Left colon (tissue), 2 donors: ENCODE measurements at regions not wholly inside any gene's neighbourhood (a gene's known extent, or its start where the extent isn't known, plus 50 kb on each side); places are given as distances from the start of the nearest gene placed in this dataset.

Source experiments
- ATAC-seq: fragments of 200-7000 bp; cut with Tn5 transposase; one replicate; pipeline ENCODE4 v1.9.1; 2020; ENCODE audit warnings: mild to moderate bottlenecking, moderate library complexity
- DNase-seq, 2 donors: peaks; one replicate each; pipeline ENCODE4 v3.0.0-alpha.2; 2020
- intact Hi-C, 2 donors: fragments of 100-400 bp; cut with DNase I in 1 of 2; cut with micrococcal nuclease in 1 of 2; formaldehyde crosslinking; loops; one replicate each; pipeline versions ENCODE4 v1.11.2 to v1.14.0; 2022; cut with DNase I, micrococcal nuclease
- donor health status: DM: no; HTN: no; CAD: no.
- donor health status: DM: yes; HTN: yes; CAD: no.

GRCh38 chr2:62381656-62382055, 124.3 kb downstream of the TMEM17 start:
- intact Hi-C loops: no loop called here
- ATAC-seq (no peak), DNase-seq (no peak)

GRCh38 chr2:62379566-62379965, 126.4 kb downstream of the TMEM17 start:
- ATAC-seq (no peak), DNase-seq (no peak)
- intact Hi-C loops: no loop called here

- ATAC-seq (no peak), DNase-seq (no peak)
- intact Hi-C loops: no loop called here
Measured at GRCh38 chr2:62375113-62375420, 130.9 kb downstream of the TMEM17 start.

GRCh38 chr2:62374301-62375112, 131.5 kb downstream of the TMEM17 start:
- ATAC-seq (no peak), DNase-seq (no peak)
- intact Hi-C loops: no loop called here

GRCh38 chr2:62372824-62373223, 133.2 kb downstream of the TMEM17 start:
- DNase-seq (no peak), ATAC-seq (no peak)
- intact Hi-C loops: no loop called here

GRCh38 chr2:62370321-62371250, 135.4 kb downstream of the TMEM17 start:
- DNase-seq: no peak

GRCh38 chr2:62369541-62370202, 136.3 kb downstream of the TMEM17 start:
- intact Hi-C loops: no loop called here
- peak; percentile 88 for ATAC-seq
- DNase-seq: no peak

More at GRCh38 chr2:62370321-62371250, 135.4 kb downstream of the TMEM17 start:
- intact Hi-C loops: no loop called here
- no peak for ATAC-seq

- DNase-seq (no peak), ATAC-seq (no peak)
- intact Hi-C loops: no loop called here
Measured at GRCh38 chr2:62364791-62365528, 141.0 kb downstream of the TMEM17 start.

GRCh38 chr2:62363166-62363565, 142.8 kb downstream of the TMEM17 start:
- intact Hi-C loops: no loop called here
- DNase-seq (no peak), ATAC-seq (no peak)

- intact Hi-C loops: no loop called here
- DNase-seq (no peak), ATAC-seq (peak; percentile 61)
Measured at GRCh38 chr2:62362561-62362960, 143.4 kb downstream of the TMEM17 start.

GRCh38 chr2:62361964-62362363, 144.0 kb downstream of the TMEM17 start:
- ATAC-seq (no peak), DNase-seq (no peak)
- intact Hi-C loops: no loop called here

- no peak for ATAC-seq
- no peak for DNase-seq
- intact Hi-C loops: no loop called here
Measured at GRCh38 chr2:62354771-62355561, 151.0 kb downstream of the TMEM17 start.

GRCh38 chr2:62352031-62352430, 154.0 kb downstream of the TMEM17 start:
- ATAC-seq: no peak
- no peak for DNase-seq
- intact Hi-C loops: no loop called here

GRCh38 chr2:62349788-62350187, 153.9 kb downstream of the B3GNT2 start:
- DNase-seq: no peak
- intact Hi-C loops: no loop called here
- no peak for ATAC-seq

GRCh38 chr2:62348700-62349099, 152.8 kb downstream of the B3GNT2 start:
- intact Hi-C loops: no loop called here
- DNase-seq (no peak), ATAC-seq (no peak)

- DNase-seq (no peak), ATAC-seq (no peak)
- intact Hi-C loops: no loop called here
Measured at GRCh38 chr2:62347563-62348270, 151.8 kb downstream of the B3GNT2 start.

GRCh38 chr2:62344472-62344871, 148.6 kb downstream of the B3GNT2 start:
- ATAC-seq (no peak), DNase-seq (no peak)
- intact Hi-C loops: no loop called here
